ENCODE measurements at regions not wholly inside any gene's neighbourhood (a gene's known extent, or its start where the extent isn't known, plus 50 kb on each side); places are given as distances from the start of the nearest gene placed in this dataset.

GRCh38 chr2:7115906-7116305 is 198.7 kb downstream of the RNF144A start:
- Histone ChIP-seq H3K27me3 (ENCODE audit: control insufficient read depth, insufficient read depth, low read length) (no peaks in the 10 kb centered on the region), H3K4me3 (ENCODE audit: low read length) (no peak overlapping the region), H3K9me3 (replicated peaks; ENCODE audit: control insufficient read depth, low read depth, low read length) (peaks cover 6% of the 10 kb centered on the region), H3K36me3 (ENCODE audit: control insufficient read depth, insufficient read depth, low read length) (no peaks in the 10 kb centered on the region), H3K4me1 (ENCODE audit: control insufficient read depth, insufficient read depth, low read length) (peaks cover 7% of the 10 kb centered on the region), H3K27ac (ENCODE audit: low read length) (no peak overlapping the region)
- DNase-seq = no peak
- 94% methylated on average over 2 of the region's 4 CpGs for WGBS (ENCODE audit: insufficient coverage)

- Histone ChIP-seq H3K4me3 (ENCODE audit: low read length) (no peak overlapping the region), H3K27ac (ENCODE audit: low read length) (no peak overlapping the region), H3K9me3 (replicated peaks; ENCODE audit: control insufficient read depth, low read depth, low read length) (peaks cover 6% of the 10 kb centered on the region), H3K27me3 (ENCODE audit: control insufficient read depth, insufficient read depth, low read length) (no peaks in the 10 kb centered on the region), H3K4me1 (ENCODE audit: control insufficient read depth, insufficient read depth, low read length) (peaks cover 7% of the 10 kb centered on the region), H3K36me3 (ENCODE audit: control insufficient read depth, insufficient read depth, low read length) (no peaks in the 10 kb centered on the region)
- no peak for DNase-seq
- WGBS (ENCODE audit: insufficient coverage) = no CpG with 5 or more reads among the region's 2 CpGs
Measured at GRCh38 chr2:7116511-7116910, 199.3 kb downstream of the RNF144A start.

GRCh38 chr2:7117076-7117475 is 199.9 kb downstream of the RNF144A start:
- H3K27me3 ChIP-seq (ENCODE audit: control insufficient read depth, insufficient read depth, low read length) = no peaks in the 10 kb centered on the region
- H3K9me3 ChIP-seq (replicated peaks; ENCODE audit: control insufficient read depth, low read depth, low read length) = peaks cover 6% of the 10 kb centered on the region
- WGBS (ENCODE audit: insufficient coverage) = 79% methylated on average over 7 of the region's 8 CpGs
- no peak for DNase-seq
- H3K4me1 ChIP-seq (ENCODE audit: control insufficient read depth, insufficient read depth, low read length) = peaks cover 7% of the 10 kb centered on the region
- no peaks in the 10 kb centered on the region for H3K36me3 ChIP-seq (ENCODE audit: control insufficient read depth, insufficient read depth, low read length)
- H3K4me3 ChIP-seq (ENCODE audit: low read length) = no peak overlapping the region
- H3K27ac ChIP-seq (ENCODE audit: low read length) = no peak overlapping the region

- no peak for DNase-seq
- Histone ChIP-seq H3K27ac (ENCODE audit: low read length) (no peak overlapping the region), H3K4me3 (ENCODE audit: low read length) (no peak overlapping the region), H3K4me1 (ENCODE audit: control insufficient read depth, insufficient read depth, low read length) (peaks cover 7% of the 10 kb centered on the region), H3K27me3 (ENCODE audit: control insufficient read depth, insufficient read depth, low read length) (no peaks in the 10 kb centered on the region), H3K9me3 (replicated peaks; ENCODE audit: control insufficient read depth, low read depth, low read length) (peaks cover 6% of the 10 kb centered on the region), H3K36me3 (ENCODE audit: control insufficient read depth, insufficient read depth, low read length) (no peaks in the 10 kb centered on the region)
- 80% methylated on average over 3 of the region's 5 CpGs for WGBS (ENCODE audit: insufficient coverage)
Measured at GRCh38 chr2:7118606-7119131, 201.5 kb downstream of the RNF144A start.

GRCh38 chr2:7119132-7119835 is 202.1 kb downstream of the RNF144A start:
- H3K27ac ChIP-seq (ENCODE audit: low read length) = no peak overlapping the region
- H3K9me3 ChIP-seq (replicated peaks; ENCODE audit: control insufficient read depth, low read depth, low read length) = peaks cover 3% of the 10 kb centered on the region
- no peak overlapping the region for H3K4me3 ChIP-seq (ENCODE audit: low read length)
- WGBS (ENCODE audit: insufficient coverage) = 25% methylated on average over 6 of the region's 8 CpGs
- no peaks in the 10 kb centered on the region for H3K36me3 ChIP-seq (ENCODE audit: control insufficient read depth, insufficient read depth, low read length)
- peaks cover 7% of the 10 kb centered on the region for H3K4me1 ChIP-seq (ENCODE audit: control insufficient read depth, insufficient read depth, low read length)
- DNase-seq = peak; percentile 90
- no peaks in the 10 kb centered on the region for H3K27me3 ChIP-seq (ENCODE audit: control insufficient read depth, insufficient read depth, low read length)

- 15% methylated on average over 4 of the region's 5 CpGs for WGBS (ENCODE audit: insufficient coverage)
- no peaks in the 10 kb centered on the region for H3K36me3 ChIP-seq (ENCODE audit: control insufficient read depth, insufficient read depth, low read length)
- DNase-seq = no peak
- H3K4me3 ChIP-seq (ENCODE audit: low read length) = no peak overlapping the region
- peaks cover 7% of the 10 kb centered on the region for H3K4me1 ChIP-seq (ENCODE audit: control insufficient read depth, insufficient read depth, low read length)
- H3K27me3 ChIP-seq (ENCODE audit: control insufficient read depth, insufficient read depth, low read length) = no peaks in the 10 kb centered on the region
- no peak overlapping the region for H3K27ac ChIP-seq (ENCODE audit: low read length)
- H3K9me3 ChIP-seq (replicated peaks; ENCODE audit: control insufficient read depth, low read depth, low read length) = no peaks in the 10 kb centered on the region
Measured at GRCh38 chr2:7121851-7122250, 204.6 kb downstream of the RNF144A start.

DNA sequence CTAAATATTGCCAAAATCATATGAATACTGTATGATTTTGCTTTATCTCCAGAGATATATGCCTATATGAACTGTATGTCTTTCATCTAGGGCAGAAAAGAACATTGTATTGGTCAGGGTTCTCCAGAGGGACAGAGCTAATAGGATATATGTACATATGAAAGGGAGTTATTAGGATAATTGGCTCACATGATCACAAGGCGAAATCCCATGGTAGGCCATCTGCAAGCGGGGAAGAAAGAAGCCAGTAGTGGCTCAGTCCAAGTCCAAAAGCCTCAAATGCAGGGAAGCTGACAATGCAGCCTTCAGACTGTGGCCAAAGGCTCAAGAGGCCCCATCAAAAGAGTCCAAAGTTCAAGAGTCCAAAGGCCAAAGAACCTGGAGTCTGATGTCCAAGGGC is 209.9 kb downstream of the RNF144A start:
- 62% methylated on average over 2 of the region's 2 CpGs for WGBS (ENCODE audit: insufficient coverage)
- H3K4me1 ChIP-seq (ENCODE audit: control insufficient read depth, insufficient read depth, low read length) = no peaks in the 10 kb centered on the region
- no peaks in the 10 kb centered on the region for H3K27me3 ChIP-seq (ENCODE audit: control insufficient read depth, insufficient read depth, low read length)
- H3K27ac ChIP-seq (ENCODE audit: low read length) = no peak overlapping the region
- H3K4me3 ChIP-seq (ENCODE audit: low read length) = no peak overlapping the region
- H3K9me3 ChIP-seq (replicated peaks; ENCODE audit: control insufficient read depth, low read depth, low read length) = no peaks in the 10 kb centered on the region
- no peaks in the 10 kb centered on the region for H3K36me3 ChIP-seq (ENCODE audit: control insufficient read depth, insufficient read depth, low read length)
- DNase-seq = peak; percentile 70

DNA sequence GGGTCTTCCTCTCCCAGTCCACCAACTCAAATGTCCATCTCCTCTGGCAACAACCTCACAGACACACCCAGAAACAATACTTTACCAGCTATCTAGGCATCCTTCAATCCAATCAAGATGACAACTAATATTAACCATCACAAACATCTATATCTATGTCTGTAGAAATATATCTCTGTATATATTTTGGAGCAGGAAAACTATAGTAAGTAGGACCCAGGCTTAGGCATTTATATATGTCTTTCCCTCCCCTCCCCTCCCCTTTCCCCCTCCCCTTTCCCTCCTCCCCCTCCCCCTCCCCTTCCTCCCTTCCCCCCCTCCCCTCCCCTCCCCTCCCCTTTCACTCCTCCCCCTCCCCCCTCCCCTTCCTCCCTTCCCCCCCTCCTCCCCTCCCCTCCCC is 210.5 kb downstream of the RNF144A start:
- DNase-seq = no peak
- H3K4me3 ChIP-seq (ENCODE audit: low read length) = no peak overlapping the region
- H3K36me3 ChIP-seq (ENCODE audit: control insufficient read depth, insufficient read depth, low read length) = no peaks in the 10 kb centered on the region

GRCh38 chr2:7131261-7131660 is 214.0 kb downstream of the RNF144A start:
- DNase-seq = peak; percentile 22
- H3K4me1 ChIP-seq (ENCODE audit: control insufficient read depth, insufficient read depth, low read length) = no peaks in the 10 kb centered on the region
- 83% methylated on average over 2 of the region's 5 CpGs for WGBS (ENCODE audit: insufficient coverage)
- H3K36me3 ChIP-seq (ENCODE audit: control insufficient read depth, insufficient read depth, low read length) = no peaks in the 10 kb centered on the region
- H3K27me3 ChIP-seq (ENCODE audit: control insufficient read depth, insufficient read depth, low read length) = no peaks in the 10 kb centered on the region
- no peak overlapping the region for H3K27ac ChIP-seq (ENCODE audit: low read length)
- no peak overlapping the region for H3K4me3 ChIP-seq (ENCODE audit: low read length)
- no peaks in the 10 kb centered on the region for H3K9me3 ChIP-seq (replicated peaks; ENCODE audit: control insufficient read depth, low read depth, low read length)

More for the DNA sequence above, 210.5 kb downstream of the RNF144A start:
- H3K27ac ChIP-seq (ENCODE audit: low read length) = no peak overlapping the region
- no peaks in the 10 kb centered on the region for H3K9me3 ChIP-seq (replicated peaks; ENCODE audit: control insufficient read depth, low read depth, low read length)
- no peaks in the 10 kb centered on the region for H3K4me1 ChIP-seq (ENCODE audit: control insufficient read depth, insufficient read depth, low read length)
- no peaks in the 10 kb centered on the region for H3K27me3 ChIP-seq (ENCODE audit: control insufficient read depth, insufficient read depth, low read length)

- 92% methylated on average over 2 of the region's 3 CpGs for WGBS (ENCODE audit: insufficient coverage)
Measured at GRCh38 chr2:7132753-7133152, 215.5 kb downstream of the RNF144A start.

GRCh38 chr2:7133521-7133920 is 216.3 kb downstream of the RNF144A start:
- 66% methylated on average over 4 of the region's 4 CpGs for WGBS (ENCODE audit: insufficient coverage)
- H3K27ac ChIP-seq (ENCODE audit: low read length) = no peak overlapping the region
- no peak overlapping the region for H3K4me3 ChIP-seq (ENCODE audit: low read length)
- no peaks in the 10 kb centered on the region for H3K4me1 ChIP-seq (ENCODE audit: control insufficient read depth, insufficient read depth, low read length)
- DNase-seq = no peak
- no peaks in the 10 kb centered on the region for H3K9me3 ChIP-seq (replicated peaks; ENCODE audit: control insufficient read depth, low read depth, low read length)
- no peaks in the 10 kb centered on the region for H3K27me3 ChIP-seq (ENCODE audit: control insufficient read depth, insufficient read depth, low read length)
- no peaks in the 10 kb centered on the region for H3K36me3 ChIP-seq (ENCODE audit: control insufficient read depth, insufficient read depth, low read length)

More at GRCh38 chr2:7132753-7133152, 215.5 kb downstream of the RNF144A start:
- Histone ChIP-seq H3K27ac (ENCODE audit: low read length) (no peak overlapping the region), H3K27me3 (ENCODE audit: control insufficient read depth, insufficient read depth, low read length) (no peaks in the 10 kb centered on the region), H3K9me3 (replicated peaks; ENCODE audit: control insufficient read depth, low read depth, low read length) (no peaks in the 10 kb centered on the region), H3K4me1 (ENCODE audit: control insufficient read depth, insufficient read depth, low read length) (no peaks in the 10 kb centered on the region), H3K4me3 (ENCODE audit: low read length) (no peak overlapping the region), H3K36me3 (ENCODE audit: control insufficient read depth, insufficient read depth, low read length) (no peaks in the 10 kb centered on the region)
- no peak for DNase-seq

Data from muscle of leg (tissue), 3 donors.